PC-3 (cell line): ENCODE measurements at regions not wholly inside any gene's neighbourhood (a gene's known extent, or its start where the extent isn't known, plus 50 kb on each side); places are given as distances from the start of the nearest gene placed in this dataset.

Experiments used
- ATAC-seq: fragments of 200-7000 bp; cut with Tn5 transposase; 2 replicates; pipeline ENCODE4 v1.9.1; 2020; ENCODE audit warnings: mild to moderate bottlenecking, moderate library complexity
- BruUV-seq: library from RNA; stranded (reverse); fragments of 400-500 nt; replicated peaks from 2 replicates; lab custom pipeline; 2021; lab: Mats Ljungman, UMichigan
- CTCF ChIA-PET: fragments of 300-600 bp; sonication (Branson Sonifier 250); formaldehyde crosslinking; loops from one replicate; lab custom pipeline; 2022; ENCODE audit warnings: antibody characterized with exemption; lab: Charles Lee
- POLR2A ChIA-PET: fragments of 300-600 bp; sonication (Branson Sonifier 250); formaldehyde crosslinking; loops from one replicate; lab custom pipeline; 2022; ENCODE audit warnings: antibody characterized with exemption; ENCODE audit not compliant: unreplicated experiment; lab: Charles Lee
- DNase-seq: peaks from one replicate; pipeline ENCODE4 v3.0.0-alpha.2; 2015
- H2AFZ ChIP-seq: fragments of 300-600 bp; sonication (generic); 2 replicates; pipeline ENCODE4 v1.6.0; 2016; ENCODE audit warnings: antibody characterized with exemption, low read length
- H3F3A ChIP-seq: fragments of 300-600 bp; sonication (generic); one replicate; pipeline ENCODE4 v1.6.0; 2017; ENCODE audit warnings: antibody characterized with exemption, low read length, control low read depth, mild to moderate bottlenecking; ENCODE audit not compliant: unreplicated experiment
- H3K27ac ChIP-seq: fragments of 300-600 bp; sonication (generic); 2 replicates; pipeline ENCODE4 v1.5.1; 2016; ENCODE audit warnings: mild to moderate bottlenecking, low read length
- H3K27me3 ChIP-seq: fragments of 300-600 bp; sonication (generic); 2 replicates; pipeline ENCODE4 v1.6.1; 2016; ENCODE audit warnings: low read length, mixed read lengths
- H3K36me3 ChIP-seq: fragments of 300-600 bp; sonication (generic); 2 replicates; pipeline ENCODE4 v1.6.1; 2016; ENCODE audit warnings: low read depth, mixed run types, low read length, mixed read lengths
- H3K4me1 ChIP-seq: fragments of 300-600 bp; sonication (generic); 2 replicates; pipeline ENCODE4 v1.5.1; 2016; ENCODE audit warnings: low read length; ENCODE audit not compliant: insufficient read depth
- H3K4me2 ChIP-seq: fragments of 300-600 bp; sonication (generic); 2 replicates; pipeline ENCODE4 v1.6.0; 2016; ENCODE audit warnings: low read length
- H3K4me3 ChIP-seq: fragments of 300-600 bp; sonication (generic); 2 replicates; pipeline ENCODE4 v1.5.1; 2016; ENCODE audit warnings: mild to moderate bottlenecking, low read length, mixed read lengths
- H3K79me2 ChIP-seq: fragments of 300-600 bp; sonication (generic); 2 replicates; pipeline ENCODE4 v1.6.1; 2017; ENCODE audit warnings: low read length, mixed read lengths
- H3K9ac ChIP-seq: fragments of 300-600 bp; sonication (generic); 2 replicates; pipeline ENCODE4 v1.6.0; 2016; ENCODE audit warnings: mild to moderate bottlenecking, low read length
- H3K9me2 ChIP-seq: fragments of 300-600 bp; sonication (generic); replicated peaks from 2 replicates; pipeline ENCODE4 v1.6.1; 2016; ENCODE audit warnings: mixed run types, low read length, mixed read lengths
- H3K9me3 ChIP-seq: fragments of 300-600 bp; sonication (generic); 2 replicates; pipeline ENCODE4 v1.6.1; 2016; ENCODE audit warnings: low read length, mixed read lengths
- H4K20me1 ChIP-seq: fragments of 300-600 bp; sonication (generic); 2 replicates; pipeline ENCODE4 v1.6.1; 2016; ENCODE audit warnings: low read length, mixed read lengths
- EZH2 ChIP-seq: fragments of 300-600 bp; sonication (generic); IDR thresholded peaks from one replicate; pipeline ENCODE4 v1.6.1; 2017; ENCODE audit warnings: antibody characterized with exemption, mild to moderate bottlenecking, low read length; ENCODE audit not compliant: unreplicated experiment
- EZH2phosphoT487 ChIP-seq: fragments of 300-600 bp; sonication (generic); IDR thresholded peaks from 2 replicates; pipeline ENCODE4 v1.6.1; 2018; ENCODE audit warnings: mild to moderate bottlenecking, antibody characterized with exemption, low read length, borderline replicate concordance
- intact Hi-C: fragments of 100-400 bp; cut with micrococcal nuclease; formaldehyde crosslinking; loops from 2 replicates; pipeline ENCODE4 v1.9.0; 2023
- TF ChIP-seq, protein P1 (sequence below): fragments of 300-600 bp; sonication (generic); conservative IDR thresholded peaks from 2 replicates; pipeline ENCODE4 v1.5.1; 2017; ENCODE audit warnings: antibody characterized with exemption, low read depth, mild to moderate bottlenecking, low read length

DNA sequence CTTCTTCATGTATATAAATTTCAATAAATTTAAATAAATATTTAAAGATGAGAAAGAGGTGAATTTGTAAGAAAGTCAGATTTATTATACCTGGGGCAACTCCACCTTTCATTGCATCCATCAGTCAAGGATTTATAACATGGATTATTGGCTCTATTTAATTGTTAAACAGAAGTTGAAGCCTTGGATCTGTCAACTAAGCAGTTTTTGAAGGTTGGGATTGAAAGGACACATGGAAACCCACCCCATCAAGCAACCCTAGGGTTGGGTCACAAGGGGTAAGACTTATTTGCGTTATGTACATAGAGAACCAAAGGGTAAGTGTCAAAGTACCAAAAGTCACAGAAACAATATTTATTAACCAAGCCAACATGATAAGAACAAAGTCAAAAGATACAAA lies 342.5 kb downstream of the ELAVL2 start:
- no peak for DNase-seq
- H3K9ac ChIP-seq, result no peak overlapping the region
- H3K4me3 ChIP-seq, result no peak overlapping the region
- H3K4me1 ChIP-seq, result no peaks in the 10 kb centered on the region
- H3F3A ChIP-seq, result no peaks in the 10 kb centered on the region
- CTCF ChIA-PET, result no interaction called here
- no peaks in the 10 kb centered on the region for H3K9me2 ChIP-seq
- H3K27ac ChIP-seq, result no peak overlapping the region
- no peak overlapping the region for H3K4me2 ChIP-seq
- H3K9me3 ChIP-seq, result no peaks in the 10 kb centered on the region
- no peak for ATAC-seq
- H2AFZ ChIP-seq, result no peak overlapping the region
- no peaks in the 10 kb centered on the region for H3K79me2 ChIP-seq
- H3K36me3 ChIP-seq, result no peaks in the 10 kb centered on the region
- H4K20me1 ChIP-seq, result no peaks in the 10 kb centered on the region
- BruUV-seq, result no TSS peak
- POLR2A ChIA-PET, result no interaction called here
- H3K27me3 ChIP-seq, result no peaks in the 10 kb centered on the region
- intact Hi-C loops, result no loop called here
- no peak for TF ChIP-seq EZH2phosphoT487
- TF ChIP-seq EZH2, result no peak
- TF ChIP-seq, protein P1, sequence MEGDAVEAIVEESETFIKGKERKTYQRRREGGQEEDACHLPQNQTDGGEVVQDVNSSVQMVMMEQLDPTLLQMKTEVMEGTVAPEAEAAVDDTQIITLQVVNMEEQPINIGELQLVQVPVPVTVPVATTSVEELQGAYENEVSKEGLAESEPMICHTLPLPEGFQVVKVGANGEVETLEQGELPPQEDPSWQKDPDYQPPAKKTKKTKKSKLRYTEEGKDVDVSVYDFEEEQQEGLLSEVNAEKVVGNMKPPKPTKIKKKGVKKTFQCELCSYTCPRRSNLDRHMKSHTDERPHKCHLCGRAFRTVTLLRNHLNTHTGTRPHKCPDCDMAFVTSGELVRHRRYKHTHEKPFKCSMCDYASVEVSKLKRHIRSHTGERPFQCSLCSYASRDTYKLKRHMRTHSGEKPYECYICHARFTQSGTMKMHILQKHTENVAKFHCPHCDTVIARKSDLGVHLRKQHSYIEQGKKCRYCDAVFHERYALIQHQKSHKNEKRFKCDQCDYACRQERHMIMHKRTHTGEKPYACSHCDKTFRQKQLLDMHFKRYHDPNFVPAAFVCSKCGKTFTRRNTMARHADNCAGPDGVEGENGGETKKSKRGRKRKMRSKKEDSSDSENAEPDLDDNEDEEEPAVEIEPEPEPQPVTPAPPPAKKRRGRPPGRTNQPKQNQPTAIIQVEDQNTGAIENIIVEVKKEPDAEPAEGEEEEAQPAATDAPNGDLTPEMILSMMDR, result no peak

DNA sequence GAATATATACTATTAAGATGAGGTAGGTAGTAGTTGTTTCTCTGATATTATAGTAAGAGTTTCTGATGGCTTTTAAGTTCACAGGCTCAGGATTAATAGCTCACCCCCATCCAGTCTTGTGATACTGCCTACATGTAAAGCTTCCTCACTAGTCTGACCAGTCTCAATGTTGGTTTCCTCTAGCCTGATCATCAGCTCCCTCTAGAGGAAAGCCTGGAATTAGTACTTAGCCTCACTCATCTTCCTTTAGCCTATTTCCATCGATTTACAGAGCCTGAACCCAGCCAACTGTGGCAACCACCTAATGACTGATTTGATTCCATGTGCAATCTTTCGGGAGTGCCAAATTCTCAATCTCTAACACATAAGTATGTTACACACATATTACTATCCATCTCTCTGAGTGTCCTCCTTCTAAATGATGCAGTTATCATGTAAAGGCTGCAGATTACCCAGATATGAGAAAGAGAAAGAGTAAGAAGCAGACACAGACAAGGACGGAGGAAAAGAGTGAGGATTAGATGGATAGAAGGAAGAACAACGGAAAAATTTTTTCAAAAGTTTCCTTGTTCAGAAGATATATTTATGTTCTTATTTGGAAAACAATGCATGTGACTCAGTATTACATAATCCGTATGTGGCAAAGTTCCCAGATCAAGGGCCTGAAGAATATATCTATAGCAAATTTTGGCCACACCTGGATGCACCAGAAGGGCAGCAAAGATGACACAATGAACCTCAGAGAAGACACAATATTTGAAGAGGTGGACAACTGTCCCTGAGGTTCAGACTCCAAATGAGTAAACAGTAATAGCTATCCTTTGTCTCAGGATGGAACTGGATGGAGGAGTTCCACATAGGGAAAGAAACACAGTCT lies 333.7 kb downstream of the ELAVL2 start:
- Histone ChIP-seq H2AFZ (peak overlapping the region; percentile 65; the same call in 1 of the 2 replicates), H3K27ac (peak overlapping the region; percentile 95), H3K27me3 (no peaks in the 10 kb centered on the region), H3K4me2 (peak overlapping the region; percentile 84), H3K36me3 (no peaks in the 10 kb centered on the region), H3K9me2 (no peaks in the 10 kb centered on the region), H3K4me3 (peak overlapping the region; percentile 56), H3K9me3 (no peaks in the 10 kb centered on the region), H3F3A (no peaks in the 10 kb centered on the region), H3K79me2 (no peaks in the 10 kb centered on the region), H4K20me1 (no peaks in the 10 kb centered on the region), H3K4me1 (peaks cover 19% of the 10 kb centered on the region), H3K9ac (peak overlapping the region; percentile 69)
- ChIA-PET CTCF (interaction anchor here (0.6 to 1.0 kb wide), 3 partner anchors 114 to 962 kb away, joined by 3 read pairs; no protein-coding TSS in a partner anchor), POLR2A (interaction anchor here (0.7 kb wide), 1 partner anchor 210 kb away, joined by 3 read pairs; no protein-coding TSS in a partner anchor)
- intact Hi-C loops, result loop anchor here (1.0 to 10.0 kb wide), 7 partner anchors 90 to 968 kb away; no protein-coding TSS in a partner anchor
- BruUV-seq, result no TSS peak
- DNase-seq, result peak; percentile 89
- TF ChIP-seq, protein P1, result peak; percentile 83
- TF ChIP-seq EZH2phosphoT487, result no peak
- ATAC-seq, result peak; percentile 94

DNA sequence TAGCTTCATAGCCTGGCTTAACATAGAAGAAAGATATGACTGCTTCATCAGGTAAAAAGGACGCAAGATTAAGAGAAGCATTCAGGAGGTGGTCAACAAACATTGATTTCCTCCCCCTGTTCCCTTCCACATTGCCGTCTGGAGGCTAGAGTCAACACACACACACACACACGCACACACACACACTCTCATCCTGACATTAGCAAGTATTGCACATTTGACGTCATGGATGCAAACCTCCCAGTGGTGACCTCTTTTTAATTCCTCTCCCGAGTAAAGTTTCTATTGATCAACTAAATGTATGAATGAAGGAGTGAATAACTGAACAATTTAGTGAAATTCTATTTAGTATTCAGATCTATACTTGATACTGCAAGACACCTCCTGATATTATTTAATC lies 332.8 kb downstream of the ELAVL2 start:
- peaks cover 19% of the 10 kb centered on the region for H3K4me1 ChIP-seq
- H3K9me3 ChIP-seq, result no peaks in the 10 kb centered on the region
- H3K4me3 ChIP-seq, result no peak overlapping the region
- H3K36me3 ChIP-seq, result no peaks in the 10 kb centered on the region
- no peak overlapping the region for H2AFZ ChIP-seq
- no peak for TF ChIP-seq EZH2phosphoT487
- no peak for TF ChIP-seq EZH2
- TF ChIP-seq, protein P1, result no peak
- ATAC-seq (no peak), DNase-seq (no peak)
- peak overlapping the region; percentile 84; the same call in 1 of the 2 replicates for H3K4me2 ChIP-seq
- POLR2A ChIA-PET, result no interaction called here
- no peaks in the 10 kb centered on the region for H3F3A ChIP-seq
- no TSS peak for BruUV-seq
- no peaks in the 10 kb centered on the region for H4K20me1 ChIP-seq
- peak overlapping the region; percentile 95 for H3K27ac ChIP-seq
- no peaks in the 10 kb centered on the region for H3K9me2 ChIP-seq
- no peaks in the 10 kb centered on the region for H3K27me3 ChIP-seq
- no peaks in the 10 kb centered on the region for H3K79me2 ChIP-seq
- no peak overlapping the region for H3K9ac ChIP-seq
- intact Hi-C loops, result loop anchor here (2.0 to 10.0 kb wide), 4 partner anchors 128 to 968 kb away; no protein-coding TSS in a partner anchor
- CTCF ChIA-PET, result no interaction called here
